Neural cell (in vitro differentiated cells): ENCODE measurements at regions not wholly inside any gene's neighbourhood (a gene's known extent, or its start where the extent isn't known, plus 50 kb on each side); places are given as distances from the start of the nearest gene placed in this dataset.

Source experiments
- H2AFZ ChIP-seq: fragments of 200-600, 300-800 bp; sonication (generic), shearing (Covaris generic); 2 replicates; pipeline ENCODE4 v1.6.0; 2014; ENCODE audit warnings: low read depth, mild to moderate bottlenecking, antibody characterized with exemption, low read length, moderate library complexity
- H3F3A ChIP-seq: fragments of 200-600 bp; shearing (Covaris generic); 2 replicates; pipeline ENCODE4 v1.6.1; 2016; ENCODE audit warnings: mild to moderate bottlenecking, moderate library complexity, mixed read lengths, antibody characterized with exemption, low read length; ENCODE audit not compliant: insufficient read depth, poor library complexity, severe bottlenecking
- H3K27ac ChIP-seq: fragments of 200-600, 300-800 bp; sonication (generic), shearing (Covaris generic); 2 replicates; pipeline ENCODE4 v1.5.1; 2014; ENCODE audit warnings: mild to moderate bottlenecking, low read length, moderate library complexity
- H3K27me3 ChIP-seq: fragments of 300-800, 200-600 bp; sonication (generic), shearing (Covaris generic); 2 replicates; pipeline ENCODE4 v1.6.0; 2014; ENCODE audit warnings: mild to moderate bottlenecking, low read depth, low read length, moderate library complexity; ENCODE audit not compliant: insufficient read depth
- H3K36me3 ChIP-seq: fragments of 300-800, 200-600 bp; sonication (generic), shearing (Covaris generic); 2 replicates; pipeline ENCODE4 v1.5.1; 2014; ENCODE audit warnings: mild to moderate bottlenecking, antibody characterized with exemption, low read length, moderate library complexity; ENCODE audit not compliant: insufficient read depth
- H3K4me2 ChIP-seq: fragments of 300-800, 200-600 bp; sonication (generic), shearing (Covaris generic); 2 replicates; pipeline ENCODE4 v1.6.0; 2014; ENCODE audit warnings: mild to moderate bottlenecking, low read length
- H3K4me3 ChIP-seq: fragments of 300-800, 200-600 bp; sonication (generic), shearing (Covaris generic); 2 replicates; pipeline ENCODE4 v1.5.1; 2014; ENCODE audit warnings: mild to moderate bottlenecking, low read length, moderate library complexity
- H3K79me2 ChIP-seq: fragments of 200-600 bp; shearing (Covaris generic); replicated peaks from 2 replicates; pipeline ENCODE4 v1.6.0; 2014; ENCODE audit warnings: mild to moderate bottlenecking, low read length, moderate library complexity; ENCODE audit not compliant: insufficient read depth
- H3K9ac ChIP-seq: fragments of 300-800, 200-600 bp; sonication (generic), shearing (Covaris generic); 2 replicates; pipeline ENCODE4 v1.6.1; 2016; ENCODE audit warnings: mild to moderate bottlenecking, low read length, mixed read lengths
- H3K9me2 ChIP-seq: fragments of 200-600 bp; shearing (Covaris generic); 2 replicates; pipeline ENCODE4 v1.6.1; 2016; ENCODE audit warnings: mild to moderate bottlenecking, low read length, mixed read lengths; ENCODE audit not compliant: insufficient read depth
- H3K9me3 ChIP-seq: fragments of 200-600, 300-800 bp; sonication (generic), shearing (Covaris generic); 2 replicates; pipeline ENCODE4 v1.6.1; 2016; ENCODE audit warnings: mild to moderate bottlenecking, mixed run types, low read length, moderate library complexity, mixed read lengths
- H4K20me1 ChIP-seq: fragments of 200-600 bp; shearing (Covaris generic); 2 replicates; pipeline ENCODE4 v1.6.1; 2016; ENCODE audit warnings: mild to moderate bottlenecking, mixed run types; ENCODE audit not compliant: insufficient read depth
- CTCF ChIP-seq: fragments of 450-650 bp; IDR thresholded peaks from 2 replicates; pipeline ENCODE4 v1.5.1; 2014; ENCODE audit warnings: antibody characterized with exemption, mild to moderate bottlenecking, moderate library complexity; ENCODE audit not compliant: poor library complexity, severe bottlenecking
- EP300 ChIP-seq: fragments of 450-650 bp; conservative IDR thresholded peaks from 2 replicates; pipeline ENCODE4 v1.6.1; 2014; ENCODE audit warnings: antibody characterized with exemption, mild to moderate bottlenecking, moderate library complexity; ENCODE audit not compliant: poor library complexity, severe bottlenecking
- EZH2 ChIP-seq: fragments of 200-600, 300-800 bp; shearing (Covaris generic), sonication (generic); IDR thresholded peaks from 2 replicates; pipeline ENCODE4 v1.6.1; 2014; ENCODE audit warnings: antibody characterized with exemption, low read length, borderline replicate concordance, mild to moderate bottlenecking; ENCODE audit not compliant: insufficient read depth, poor library complexity, severe bottlenecking
- MXI1 ChIP-seq: fragments of 450-650 bp; conservative IDR thresholded peaks from 2 replicates; pipeline ENCODE4 v1.6.1; 2014; ENCODE audit warnings: antibody characterized with exemption, mild to moderate bottlenecking; ENCODE audit not compliant: poor library complexity, severe bottlenecking
- POLR2AphosphoS5 ChIP-seq: IDR thresholded peaks from 2 replicates; pipeline ENCODE4 v1.6.1; 2012
- RAD21 ChIP-seq: fragments of 450-650 bp; conservative IDR thresholded peaks from 2 replicates; pipeline ENCODE4 v1.6.1; 2014; ENCODE audit warnings: antibody characterized with exemption, mild to moderate bottlenecking, moderate library complexity
- REST ChIP-seq: IDR thresholded peaks from 2 replicates; pipeline ENCODE4 v1.6.1; 2012; ENCODE audit warnings: borderline replicate concordance
- SMC3 ChIP-seq: fragments of 450-650 bp; conservative IDR thresholded peaks from 2 replicates; pipeline ENCODE4 v1.6.1; 2014; ENCODE audit warnings: antibody characterized with exemption, mild to moderate bottlenecking, moderate library complexity; ENCODE audit not compliant: poor library complexity
- TAF1 ChIP-seq: IDR thresholded peaks from 2 replicates; pipeline ENCODE4 v1.6.1; 2012; ENCODE audit warnings: low read depth

GRCh38 chrX:1097328-1097727 is 115.1 kb downstream of the CRLF2 start:
- H3K4me3 ChIP-seq = no peak overlapping the region
- H2AFZ ChIP-seq = no peak overlapping the region
- no peaks in the 10 kb centered on the region for H3K9me3 ChIP-seq
- H3K36me3 ChIP-seq = no peaks in the 10 kb centered on the region
- H3K9me2 ChIP-seq = no peaks in the 10 kb centered on the region
- no peak overlapping the region for H3K4me2 ChIP-seq
- peaks cover 8% of the 10 kb centered on the region for H3K27me3 ChIP-seq
- no peaks in the 10 kb centered on the region for H3F3A ChIP-seq
- H3K27ac ChIP-seq = no peak overlapping the region
- H3K79me2 ChIP-seq = no peaks in the 10 kb centered on the region
- no peak for TF ChIP-seq TAF1
- TF ChIP-seq EP300 = no peak
- no peak for TF ChIP-seq REST
- no peak for TF ChIP-seq SMC3
- TF ChIP-seq RAD21 = no peak
- TF ChIP-seq MXI1 = no peak
- TF ChIP-seq POLR2AphosphoS5 = no peak
- TF ChIP-seq CTCF = no peak
- no peak for TF ChIP-seq EZH2
- H3K9ac ChIP-seq = no peak overlapping the region
- H4K20me1 ChIP-seq = no peaks in the 10 kb centered on the region

- no peak for TF ChIP-seq MXI1
- no peak for TF ChIP-seq TAF1
- TF ChIP-seq EP300 = no peak
- TF ChIP-seq CTCF = no peak
- TF ChIP-seq RAD21 = no peak
- no peak for TF ChIP-seq EZH2
- TF ChIP-seq REST = no peak
- TF ChIP-seq POLR2AphosphoS5 = no peak
- TF ChIP-seq SMC3 = no peak
- H3K27me3 ChIP-seq = peaks cover 3% of the 10 kb centered on the region
- peak overlapping the region; percentile 98 for H3K27ac ChIP-seq
- H3K4me2 ChIP-seq = peak overlapping the region; percentile 79
- H3K4me3 ChIP-seq = peak overlapping the region; percentile 59
- H3K9me3 ChIP-seq = no peaks in the 10 kb centered on the region
- H4K20me1 ChIP-seq = no peaks in the 10 kb centered on the region
- H3K79me2 ChIP-seq = no peaks in the 10 kb centered on the region
- H3K9ac ChIP-seq = peak overlapping the region; percentile 82
- no peaks in the 10 kb centered on the region for H3K9me2 ChIP-seq
- peak overlapping the region; percentile 37 for H2AFZ ChIP-seq
- H3K36me3 ChIP-seq = no peaks in the 10 kb centered on the region
- H3F3A ChIP-seq = no peaks in the 10 kb centered on the region
These were observed 117.7 kb downstream of the CRLF2 start for GRCh38 chrX:1094566-1095333.
